PC-9 (cell line): ENCODE measurements at regions not wholly inside any gene's neighbourhood (a gene's known extent, or its start where the extent isn't known, plus 50 kb on each side); places are given as distances from the start of the nearest gene placed in this dataset.

Experiments used
- BruUV-seq: library from RNA; stranded (reverse); fragments of 400-500 nt; replicated peaks from 2 replicates; lab custom pipeline; 2021; lab: Mats Ljungman, UMichigan
- CTCF ChIA-PET: fragments of 300-600 bp; sonication (Branson Sonifier 250); formaldehyde crosslinking; loops from one replicate; lab custom pipeline; 2022; ENCODE audit warnings: antibody characterized with exemption; lab: Charles Lee
- POLR2A ChIA-PET: fragments of 300-600 bp; sonication (Branson Sonifier 250); formaldehyde crosslinking; loops from one replicate; lab custom pipeline; 2022; ENCODE audit warnings: antibody characterized with exemption; ENCODE audit not compliant: unreplicated experiment; lab: Charles Lee
- DNase-seq, 2 experiments: peaks; one replicate each; pipeline versions ENCODE4 v3.0.0 to v3.0.0-alpha.2; 2015 to 2022; ENCODE audit warnings: mixed read lengths in 1 of 2
- H2AFZ ChIP-seq: fragments of 200-600 bp; sonication (generic); 2 replicates; pipeline ENCODE4 v1.8.1; 2017; ENCODE audit warnings: antibody characterized with exemption
- H3F3A ChIP-seq: fragments of 200-600 bp; sonication (generic); 2 replicates; pipeline ENCODE4 v1.8.1; 2017; ENCODE audit warnings: antibody characterized with exemption, mild to moderate bottlenecking, low read depth; ENCODE audit not compliant: insufficient read depth
- H3K27ac ChIP-seq: fragments of 200-600 bp; sonication (generic); 2 replicates; pipeline ENCODE4 v1.6.1; 2016; ENCODE audit warnings: mixed run types
- H3K27me3 ChIP-seq: fragments of 200-600 bp; sonication (generic); 2 replicates; pipeline ENCODE4 v1.6.1; 2016; ENCODE audit warnings: low read depth, mixed run types; ENCODE audit not compliant: insufficient read depth
- H3K36me3 ChIP-seq: fragments of 200-600 bp; sonication (generic); 2 replicates; pipeline ENCODE4 v1.6.1; 2016; ENCODE audit warnings: low read depth, mixed run types
- H3K4me1 ChIP-seq: fragments of 200-600 bp; sonication (generic); replicated peaks from 2 replicates; pipeline ENCODE4 v1.6.1; 2016; ENCODE audit warnings: mixed run types; ENCODE audit not compliant: insufficient read depth
- H3K4me2 ChIP-seq: fragments of 200-600 bp; sonication (generic); 2 replicates; pipeline ENCODE4 v1.6.1; 2017; ENCODE audit warnings: mixed run types
- H3K4me3 ChIP-seq: fragments of 200-600 bp; sonication (generic); 2 replicates; pipeline ENCODE4 v1.6.1; 2016; ENCODE audit warnings: mixed run types
- H3K79me2 ChIP-seq: fragments of 200-600 bp; sonication (generic); 2 replicates; pipeline ENCODE4 v1.6.1; 2017; ENCODE audit warnings: low read depth, mixed run types
- H3K9me2 ChIP-seq: fragments of 200-600 bp; sonication (generic); 2 replicates; pipeline ENCODE4 v1.8.1; 2017; ENCODE audit warnings: mild to moderate bottlenecking; ENCODE audit not compliant: insufficient read depth
- H3K9me3 ChIP-seq: fragments of 200-600 bp; sonication (generic); 2 replicates; pipeline ENCODE4 v1.8.1; 2016; ENCODE audit warnings: low read depth; ENCODE audit not compliant: insufficient read depth
- H4K20me1 ChIP-seq: fragments of 200-600 bp; sonication (generic); 2 replicates; pipeline ENCODE4 v1.8.1; 2017; ENCODE audit not compliant: insufficient read depth
- EZH2 ChIP-seq: fragments of 200-600 bp; sonication (generic); IDR thresholded peaks from 2 replicates; pipeline ENCODE4 v1.8.0; 2017; ENCODE audit warnings: antibody characterized with exemption, low read depth
- intact Hi-C: fragments of 100-400 bp; cut with micrococcal nuclease; formaldehyde crosslinking; loops from one replicate; pipeline ENCODE4 v1.10.0; 2022; ENCODE audit not compliant: unreplicated experiment
- TF ChIP-seq, protein P1 (sequence below): fragments of 200-600 bp; sonication (generic); conservative IDR thresholded peaks from 2 replicates; pipeline ENCODE4 v1.6.1; 2017; ENCODE audit warnings: mixed run types, antibody characterized with exemption, mild to moderate bottlenecking, moderate library complexity

DNA sequence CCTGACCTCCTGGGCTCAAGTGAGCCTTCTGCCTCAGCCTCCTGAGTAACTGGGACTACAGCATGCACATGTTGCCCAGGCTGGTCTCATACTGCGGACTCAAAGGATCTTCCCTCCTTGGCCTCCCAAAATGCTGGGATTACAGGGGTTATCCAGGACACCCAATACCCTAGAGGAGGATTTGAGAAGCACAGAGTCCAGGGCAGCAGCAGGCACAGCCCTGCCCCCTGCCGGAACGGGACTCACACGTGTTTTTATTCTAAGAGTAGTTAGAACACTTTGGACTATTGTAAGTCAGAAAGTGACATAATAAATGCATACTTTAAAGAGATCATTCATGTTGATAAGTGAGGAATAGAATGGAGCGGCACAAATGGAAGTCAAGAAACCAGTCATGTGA is 80.2 kb downstream of the C6orf118 start:
- Histone ChIP-seq H3K27me3 (peaks cover 15% of the 10 kb centered on the region), H4K20me1 (no peaks in the 10 kb centered on the region), H2AFZ (no peak overlapping the region), H3K9me3 (no peaks in the 10 kb centered on the region), H3K4me2 (no peak overlapping the region), H3F3A (no peaks in the 10 kb centered on the region), H3K27ac (no peak overlapping the region), H3K36me3 (no peaks in the 10 kb centered on the region), H3K9me2 (no peaks in the 10 kb centered on the region), H3K4me3 (no peak overlapping the region), H3K4me1 (no peaks in the 10 kb centered on the region), H3K79me2 (no peaks in the 10 kb centered on the region)
- ChIA-PET POLR2A (no interaction called here), CTCF (no interaction called here)
- DNase-seq = no peak
- TF ChIP-seq EZH2 = no peak
- TF ChIP-seq, protein P1, sequence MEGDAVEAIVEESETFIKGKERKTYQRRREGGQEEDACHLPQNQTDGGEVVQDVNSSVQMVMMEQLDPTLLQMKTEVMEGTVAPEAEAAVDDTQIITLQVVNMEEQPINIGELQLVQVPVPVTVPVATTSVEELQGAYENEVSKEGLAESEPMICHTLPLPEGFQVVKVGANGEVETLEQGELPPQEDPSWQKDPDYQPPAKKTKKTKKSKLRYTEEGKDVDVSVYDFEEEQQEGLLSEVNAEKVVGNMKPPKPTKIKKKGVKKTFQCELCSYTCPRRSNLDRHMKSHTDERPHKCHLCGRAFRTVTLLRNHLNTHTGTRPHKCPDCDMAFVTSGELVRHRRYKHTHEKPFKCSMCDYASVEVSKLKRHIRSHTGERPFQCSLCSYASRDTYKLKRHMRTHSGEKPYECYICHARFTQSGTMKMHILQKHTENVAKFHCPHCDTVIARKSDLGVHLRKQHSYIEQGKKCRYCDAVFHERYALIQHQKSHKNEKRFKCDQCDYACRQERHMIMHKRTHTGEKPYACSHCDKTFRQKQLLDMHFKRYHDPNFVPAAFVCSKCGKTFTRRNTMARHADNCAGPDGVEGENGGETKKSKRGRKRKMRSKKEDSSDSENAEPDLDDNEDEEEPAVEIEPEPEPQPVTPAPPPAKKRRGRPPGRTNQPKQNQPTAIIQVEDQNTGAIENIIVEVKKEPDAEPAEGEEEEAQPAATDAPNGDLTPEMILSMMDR = no peak
- no TSS peak for BruUV-seq
- intact Hi-C loops = no loop called here

DNA sequence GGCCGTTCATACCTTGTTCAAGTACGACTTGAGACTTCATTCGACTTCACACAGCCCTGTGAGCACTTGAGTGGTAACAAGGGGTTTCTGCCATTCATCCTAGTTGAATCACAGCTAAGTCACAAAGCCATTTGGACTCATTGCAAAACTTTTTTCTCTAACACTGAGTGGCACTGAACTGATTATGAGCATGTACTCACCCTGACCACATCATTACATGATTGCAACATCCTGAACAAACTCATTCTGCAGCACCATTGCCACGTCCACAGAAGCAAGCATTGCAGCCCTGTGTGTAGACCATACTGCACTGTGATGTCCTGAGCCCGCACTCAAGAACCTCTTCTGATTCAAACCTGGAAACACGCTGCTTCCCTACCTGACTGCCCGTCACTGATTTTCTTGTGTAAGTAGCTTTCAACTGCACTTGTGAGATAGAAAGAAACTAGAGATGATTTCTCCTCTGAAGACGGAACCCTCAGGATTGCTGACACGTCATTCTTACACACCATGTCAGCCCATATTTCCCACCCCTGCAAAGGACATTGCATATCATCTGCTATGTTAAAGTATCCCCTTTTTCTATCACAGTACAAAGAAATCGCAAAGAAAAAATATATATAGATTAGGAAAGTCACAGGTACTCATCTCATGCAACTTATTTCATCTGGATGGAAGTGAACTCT is 81.6 kb downstream of the C6orf118 start:
- no peak overlapping the region for H3K4me2 ChIP-seq
- intact Hi-C loops = no loop called here
- H3K79me2 ChIP-seq = no peaks in the 10 kb centered on the region
- no peak overlapping the region for H3K27ac ChIP-seq
- no peaks in the 10 kb centered on the region for H3K9me3 ChIP-seq
- TF ChIP-seq, protein P1 = no peak
- no peak for TF ChIP-seq EZH2
- H4K20me1 ChIP-seq = no peaks in the 10 kb centered on the region
- no peaks in the 10 kb centered on the region for H3F3A ChIP-seq
- no peak for DNase-seq
- H2AFZ ChIP-seq = no peak overlapping the region
- POLR2A ChIA-PET = no interaction called here
- CTCF ChIA-PET = no interaction called here
- no peak overlapping the region for H3K4me3 ChIP-seq
- H3K4me1 ChIP-seq = no peaks in the 10 kb centered on the region
- no peaks in the 10 kb centered on the region for H3K9me2 ChIP-seq
- H3K36me3 ChIP-seq = no peaks in the 10 kb centered on the region
- BruUV-seq = no TSS peak
- peaks cover 15% of the 10 kb centered on the region for H3K27me3 ChIP-seq

DNA sequence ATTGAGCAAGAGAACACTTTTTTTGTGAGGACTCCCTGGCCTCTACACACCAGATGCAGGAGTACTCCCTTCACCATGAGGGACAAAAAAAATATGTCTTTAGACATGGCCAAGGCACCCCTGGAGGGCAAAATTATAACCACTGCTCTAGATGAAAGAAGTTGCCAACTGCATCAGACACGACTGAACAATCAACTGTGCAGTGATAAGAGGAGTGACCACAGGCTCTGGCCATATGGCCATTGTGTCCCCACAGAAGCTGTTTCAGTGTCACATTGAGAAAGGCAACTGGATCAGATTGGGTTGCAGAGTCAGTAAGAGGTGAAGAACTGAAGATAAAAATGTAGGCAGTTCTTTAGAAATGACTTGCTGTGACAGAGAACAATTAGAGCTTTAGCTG is 85.7 kb downstream of the C6orf118 start:
- Histone ChIP-seq H3K36me3 (no peaks in the 10 kb centered on the region), H2AFZ (no peak overlapping the region), H3F3A (no peaks in the 10 kb centered on the region), H4K20me1 (no peaks in the 10 kb centered on the region), H3K27ac (no peak overlapping the region), H3K9me2 (no peaks in the 10 kb centered on the region), H3K79me2 (no peaks in the 10 kb centered on the region), H3K4me3 (no peak overlapping the region), H3K4me1 (no peaks in the 10 kb centered on the region), H3K9me3 (no peaks in the 10 kb centered on the region), H3K27me3 (no peaks in the 10 kb centered on the region; the same call in 1 of the 2 replicates), H3K4me2 (no peak overlapping the region)
- BruUV-seq = no TSS peak
- TF ChIP-seq, protein P1 = no peak
- no peak for TF ChIP-seq EZH2
- no peak for DNase-seq
- intact Hi-C loops = no loop called here
- CTCF ChIA-PET = no interaction called here
- POLR2A ChIA-PET = no interaction called here
